ENCODE measurements at regions not wholly inside any gene's neighbourhood (a gene's known extent, or its start where the extent isn't known, plus 50 kb on each side); places are given as distances from the start of the nearest gene placed in this dataset.

DNA sequence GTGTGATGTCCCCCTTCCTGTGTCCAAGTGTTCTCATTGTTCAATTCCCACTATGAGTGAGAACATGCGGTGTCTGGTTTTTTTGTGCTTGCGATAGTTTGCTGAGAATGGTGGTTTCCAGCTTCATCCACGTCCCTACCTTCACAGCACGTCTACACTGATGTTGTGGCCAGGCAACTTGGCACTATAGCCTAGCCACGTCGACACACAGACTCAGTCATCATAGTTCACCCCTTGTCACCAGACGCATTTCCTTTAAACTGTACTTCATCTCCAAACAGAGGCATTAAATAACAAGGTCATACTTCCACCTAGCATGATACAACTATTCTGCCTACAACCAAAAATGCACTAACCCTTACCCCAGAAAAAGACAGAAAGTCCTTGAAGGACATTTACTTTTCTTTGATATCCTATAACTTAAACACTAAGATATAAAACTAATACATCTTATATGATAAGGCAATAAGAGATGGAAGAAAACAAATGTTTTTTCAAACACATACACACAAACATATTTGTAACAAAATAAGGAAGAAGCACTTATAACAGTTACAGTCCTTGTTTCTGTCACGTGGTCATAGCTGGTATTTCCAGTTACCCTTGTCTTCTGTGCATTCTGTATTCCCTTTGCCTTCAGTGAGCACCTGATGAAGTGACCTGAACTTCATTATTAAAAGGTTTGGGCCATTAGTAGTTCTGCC, 121.4 kb downstream of the KLF13 start:
- DNase-seq, result no peak

DNA sequence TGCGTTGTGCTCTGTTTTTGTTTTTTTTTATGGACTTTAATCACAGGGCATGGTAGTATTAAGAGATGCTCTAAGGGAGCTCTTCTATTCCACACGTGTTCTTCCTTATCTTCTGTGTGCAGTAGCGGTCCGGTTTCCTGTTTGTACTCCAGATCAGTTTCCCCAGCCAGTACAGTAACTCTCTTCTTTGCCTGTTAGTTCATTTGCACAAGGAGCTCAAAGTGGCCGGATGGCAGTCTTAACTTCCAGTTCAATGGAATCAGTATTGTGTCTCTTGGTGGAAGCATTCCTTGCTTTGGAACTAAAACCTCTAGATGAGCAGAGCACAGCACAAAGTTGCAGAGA, 122.0 kb downstream of the KLF13 start:
- TF ChIP-seq, protein P1, sequence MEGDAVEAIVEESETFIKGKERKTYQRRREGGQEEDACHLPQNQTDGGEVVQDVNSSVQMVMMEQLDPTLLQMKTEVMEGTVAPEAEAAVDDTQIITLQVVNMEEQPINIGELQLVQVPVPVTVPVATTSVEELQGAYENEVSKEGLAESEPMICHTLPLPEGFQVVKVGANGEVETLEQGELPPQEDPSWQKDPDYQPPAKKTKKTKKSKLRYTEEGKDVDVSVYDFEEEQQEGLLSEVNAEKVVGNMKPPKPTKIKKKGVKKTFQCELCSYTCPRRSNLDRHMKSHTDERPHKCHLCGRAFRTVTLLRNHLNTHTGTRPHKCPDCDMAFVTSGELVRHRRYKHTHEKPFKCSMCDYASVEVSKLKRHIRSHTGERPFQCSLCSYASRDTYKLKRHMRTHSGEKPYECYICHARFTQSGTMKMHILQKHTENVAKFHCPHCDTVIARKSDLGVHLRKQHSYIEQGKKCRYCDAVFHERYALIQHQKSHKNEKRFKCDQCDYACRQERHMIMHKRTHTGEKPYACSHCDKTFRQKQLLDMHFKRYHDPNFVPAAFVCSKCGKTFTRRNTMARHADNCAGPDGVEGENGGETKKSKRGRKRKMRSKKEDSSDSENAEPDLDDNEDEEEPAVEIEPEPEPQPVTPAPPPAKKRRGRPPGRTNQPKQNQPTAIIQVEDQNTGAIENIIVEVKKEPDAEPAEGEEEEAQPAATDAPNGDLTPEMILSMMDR (IDR thresholded peaks at IDR 0.05), result no peak
- no peak for TF ChIP-seq POLR2A (IDR thresholded peaks at IDR 0.05)
- DNase-seq, result no peak
- no peaks in the 10 kb centered on the region for H3K9me3 ChIP-seq
- H3K27ac ChIP-seq, result no peak overlapping the region
- no peak overlapping the region for H3K4me3 ChIP-seq (replicated peaks in 1 of 3)
- no peaks in the 10 kb centered on the region for H3K36me3 ChIP-seq
- intact Hi-C loops (cut with DNase I), result no loop called here
- no peaks in the 10 kb centered on the region for H3K27me3 ChIP-seq
- no peaks in the 10 kb centered on the region for H3K4me1 ChIP-seq
- 52 to 58% methylated on average over 5 of the region's 5 CpGs for WGBS, 2 donors

More for the DNA sequence above, 121.4 kb downstream of the KLF13 start:
- Histone ChIP-seq H3K9me3 (no peaks in the 10 kb centered on the region), H3K36me3 (no peaks in the 10 kb centered on the region), H3K27ac (no peak overlapping the region), H3K4me3 (replicated peaks in 1 of 3) (no peak overlapping the region), H3K4me1 (no peaks in the 10 kb centered on the region), H3K27me3 (no peaks in the 10 kb centered on the region)
- intact Hi-C loops (cut with DNase I), result no loop called here
- 78 to 83% methylated on average over 8 of the region's 8 CpGs for WGBS, 2 donors
- no peak for TF ChIP-seq POLR2A (IDR thresholded peaks at IDR 0.05)
- TF ChIP-seq, protein P1 (IDR thresholded peaks at IDR 0.05), result no peak

DNA sequence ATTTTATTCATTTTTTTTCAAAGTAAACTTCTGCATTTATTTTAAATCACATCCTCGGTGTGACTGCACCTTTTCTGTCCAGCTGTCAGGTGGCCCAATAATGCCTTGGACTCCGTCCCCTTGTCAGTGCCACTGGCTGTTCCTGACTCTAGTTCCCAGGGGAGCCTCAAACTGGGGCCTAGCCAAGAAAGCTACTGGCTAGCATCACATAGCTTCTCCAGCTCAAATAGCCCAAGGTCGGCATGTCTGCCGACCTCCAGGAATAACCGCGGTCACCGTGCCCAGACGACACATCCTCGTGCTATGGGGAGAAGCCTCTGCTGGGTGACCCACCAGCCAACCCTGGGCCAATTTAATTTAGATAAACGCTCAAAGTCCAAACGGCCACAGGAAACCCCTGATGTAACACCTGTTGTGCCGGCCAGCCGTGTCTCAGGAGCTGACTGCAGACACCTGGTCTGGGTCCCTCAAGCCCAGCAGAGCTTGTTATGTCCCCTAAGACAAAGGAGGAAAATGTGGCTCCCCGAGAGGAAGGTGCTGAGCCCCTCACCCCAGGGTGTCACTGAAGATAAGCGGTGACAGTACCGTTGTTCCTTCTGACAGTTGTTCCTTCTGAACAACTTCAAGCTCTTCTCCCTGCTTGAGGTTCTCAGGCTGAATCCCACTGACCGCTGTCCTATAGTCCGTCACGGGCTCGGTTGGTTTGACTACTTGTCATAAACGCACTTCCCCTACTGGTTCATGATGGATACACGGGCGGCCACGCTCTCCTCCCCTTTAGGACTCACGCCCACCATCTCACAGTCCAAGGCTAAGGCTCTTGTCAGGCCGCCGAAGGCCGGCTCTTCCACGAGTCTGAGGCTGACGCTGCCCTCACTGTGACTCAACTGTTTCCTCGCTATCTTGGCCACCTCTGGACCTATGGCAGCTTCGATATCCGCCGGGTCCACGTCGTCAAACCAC, 126.2 kb downstream of the KLF13 start:
- H3K27ac ChIP-seq, result no peak overlapping the region
- no peak for TF ChIP-seq POLR2A (IDR thresholded peaks at IDR 0.05)
- TF ChIP-seq, protein P1 (IDR thresholded peaks at IDR 0.05), result no peak
- H3K27me3 ChIP-seq, result no peaks in the 10 kb centered on the region
- DNase-seq, result no peak
- H3K4me3 ChIP-seq (replicated peaks in 1 of 3), result no peak overlapping the region
- intact Hi-C loops (cut with DNase I), result no loop called here
- no peaks in the 10 kb centered on the region for H3K36me3 ChIP-seq
- H3K4me1 ChIP-seq, result no peaks in the 10 kb centered on the region
- WGBS, 2 donors, result 89 to 94% methylated on average over 35 to 36 of the region's 36 CpGs
- no peaks in the 10 kb centered on the region for H3K9me3 ChIP-seq

DNA sequence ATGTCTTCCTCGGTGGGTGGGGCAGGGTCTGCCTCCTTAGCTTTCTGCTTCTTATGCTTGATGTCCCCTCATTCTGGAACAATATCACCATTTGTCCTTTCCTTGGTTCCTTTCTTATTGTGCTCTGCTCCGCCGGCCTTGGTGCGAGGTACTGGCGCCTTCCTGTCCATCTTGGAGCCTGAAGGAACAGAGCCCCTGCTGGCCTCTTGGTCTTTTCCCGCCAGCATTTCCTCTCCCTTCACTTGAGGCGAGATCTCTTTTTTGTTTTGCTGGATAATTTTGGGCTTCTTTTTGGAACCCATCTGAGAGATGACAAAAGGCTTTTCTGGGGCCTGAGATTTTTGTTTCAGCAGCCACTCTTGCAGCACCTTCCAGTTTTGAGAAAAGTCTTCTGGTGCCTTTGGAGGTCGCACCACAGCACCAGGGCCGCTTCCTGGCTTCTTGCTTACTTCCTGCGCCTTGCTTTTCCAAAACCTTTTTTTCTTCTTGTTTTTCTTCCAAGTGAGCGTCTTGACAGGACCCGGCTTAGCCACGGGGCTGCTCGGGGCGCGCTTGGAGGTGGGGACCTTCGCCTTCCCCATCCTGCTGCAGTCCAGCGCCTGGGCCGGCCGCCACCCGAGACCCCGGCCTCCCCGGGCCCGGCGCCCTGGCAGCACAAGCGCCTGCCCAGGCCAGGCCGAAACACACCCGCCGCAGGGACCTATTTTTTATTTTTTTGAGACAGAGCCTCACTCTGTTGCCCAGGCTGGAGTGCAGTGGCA, 127.1 kb downstream of the KLF13 start:
- no peak overlapping the region for H3K27ac ChIP-seq
- WGBS, 2 donors, result 97% methylated on average over 29 of the region's 29 CpGs
- intact Hi-C loops (cut with DNase I), result no loop called here
- no peaks in the 10 kb centered on the region for H3K4me1 ChIP-seq
- no peak overlapping the region for H3K4me3 ChIP-seq (replicated peaks in 1 of 3)
- DNase-seq, result no peak
- no peaks in the 10 kb centered on the region for H3K9me3 ChIP-seq
- no peaks in the 10 kb centered on the region for H3K27me3 ChIP-seq
- TF ChIP-seq, protein P1 (IDR thresholded peaks at IDR 0.05), result no peak
- TF ChIP-seq POLR2A (IDR thresholded peaks at IDR 0.05), result no peak
- no peaks in the 10 kb centered on the region for H3K36me3 ChIP-seq

Data from thyroid gland (tissue), 4 donors.